Mesothelial cell of epicardium (in vitro differentiated cells): ENCODE measurements at regions not wholly inside any gene's neighbourhood (a gene's known extent, or its start where the extent isn't known, plus 50 kb on each side); places are given as distances from the start of the nearest gene placed in this dataset.

Experiments
- DNase-seq, 2 experiments: peaks; one replicate each; pipeline ENCODE4 v3.0.0; 2021; ENCODE audit warnings: low spot score in 2 of 2; ENCODE audit not compliant: unreplicated experiment in 2 of 2
- H3K27ac Mint-ChIP-seq: 2 replicates; pipeline ENCODE4 v1.8.0; 2021; ENCODE audit warnings: mixed read lengths
- H3K27me3 Mint-ChIP-seq: 2 replicates; pipeline ENCODE4 v1.8.0; 2021; ENCODE audit warnings: low read depth, mixed read lengths
- H3K36me3 Mint-ChIP-seq: 2 replicates; pipeline ENCODE4 v1.8.0; 2021; ENCODE audit warnings: mixed read lengths
- H3K4me1 Mint-ChIP-seq: 2 replicates; pipeline ENCODE4 v1.8.0; 2021; ENCODE audit warnings: mixed read lengths
- H3K4me3 Mint-ChIP-seq: 2 replicates; pipeline ENCODE4 v1.8.0; 2021; ENCODE audit warnings: mild to moderate bottlenecking, moderate library complexity, mixed read lengths
- H3K9me3 Mint-ChIP-seq: 2 replicates; pipeline ENCODE4 v1.8.0; 2021; ENCODE audit warnings: mixed read lengths
- CTCF ChIP-seq: fragments of 200-600 bp; sonication (generic); IDR thresholded peaks from one replicate; pipeline ENCODE4 v1.5.0; 2021; ENCODE audit warnings: antibody characterized with exemption; ENCODE audit not compliant: unreplicated experiment

DNA sequence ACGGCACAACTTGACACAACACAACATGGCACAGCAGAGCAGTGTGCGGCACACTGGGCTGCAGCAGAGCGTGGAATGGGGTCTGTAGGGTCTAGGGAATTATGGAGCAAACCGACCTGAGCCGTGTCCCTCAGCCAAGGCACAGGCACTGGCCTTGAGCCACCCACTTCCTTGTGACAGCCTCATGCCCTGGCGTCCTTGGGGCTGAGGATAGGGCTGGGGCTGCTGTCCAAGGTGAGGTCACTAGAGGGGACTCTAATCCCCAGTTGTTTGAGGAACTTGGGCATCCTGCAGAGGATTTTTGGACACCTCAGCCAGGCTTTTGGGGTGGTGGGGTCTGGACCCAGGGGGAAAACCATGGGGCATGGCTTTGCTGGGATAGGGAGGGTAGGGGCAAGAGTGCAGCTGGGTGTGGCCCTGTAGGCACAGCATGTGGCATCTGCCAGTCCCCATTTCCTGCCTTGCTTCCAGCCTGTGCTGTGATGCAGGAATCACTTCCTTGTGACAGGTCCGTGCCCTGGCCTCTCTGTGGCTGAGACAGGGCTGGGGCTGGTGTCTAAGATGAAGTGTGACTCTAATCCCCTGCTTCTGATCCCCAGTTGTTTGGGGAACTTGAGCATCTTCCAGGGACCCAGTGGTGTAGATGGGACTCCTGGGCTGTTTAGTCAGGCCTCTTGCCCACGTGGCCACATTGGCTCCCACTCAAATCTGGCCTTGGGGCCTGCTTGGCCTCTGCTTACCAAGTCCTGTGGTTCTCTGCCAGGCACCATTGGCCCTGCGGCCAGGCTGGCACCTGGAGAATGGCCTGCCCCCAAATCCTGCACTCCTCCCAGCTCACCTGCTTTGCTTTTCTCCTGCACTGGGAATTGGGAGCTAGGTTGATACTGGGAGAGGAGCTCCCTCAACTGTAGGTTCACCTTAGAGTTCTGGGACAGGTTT lies 78.5 kb downstream of the SCGB2B2 start:
- Mint-ChIP-seq H3K4me1 (no peaks in the 10 kb centered on the region), H3K4me3 (no peak overlapping the region), H3K36me3 (peaks cover 3% of the 10 kb centered on the region), H3K9me3 (peaks cover 66% of the 10 kb centered on the region), H3K27ac (no peak overlapping the region), H3K27me3 (no peaks in the 10 kb centered on the region)
- no peak for DNase-seq
- TF ChIP-seq CTCF = no peak

GRCh38 chr19:34597596-34597995 lies 79.4 kb downstream of the SCGB2B2 start:
- no peaks in the 10 kb centered on the region for H3K27me3 Mint-ChIP-seq
- TF ChIP-seq CTCF = no peak
- no peak for DNase-seq
- no peaks in the 10 kb centered on the region for H3K4me1 Mint-ChIP-seq
- peaks cover 3% of the 10 kb centered on the region for H3K36me3 Mint-ChIP-seq
- H3K4me3 Mint-ChIP-seq = no peak overlapping the region
- H3K27ac Mint-ChIP-seq = no peak overlapping the region
- peaks cover 58% of the 10 kb centered on the region for H3K9me3 Mint-ChIP-seq

- H3K27me3 Mint-ChIP-seq = no peaks in the 10 kb centered on the region
- H3K4me1 Mint-ChIP-seq = no peaks in the 10 kb centered on the region
- no peak overlapping the region for H3K27ac Mint-ChIP-seq
- H3K4me3 Mint-ChIP-seq = no peak overlapping the region
- H3K9me3 Mint-ChIP-seq = peaks cover 56% of the 10 kb centered on the region
- no peak for DNase-seq
- peaks cover 3% of the 10 kb centered on the region for H3K36me3 Mint-ChIP-seq
- no peak for TF ChIP-seq CTCF
These were observed 80.0 kb downstream of the SCGB2B2 start for GRCh38 chr19:34596989-34597388.

DNA sequence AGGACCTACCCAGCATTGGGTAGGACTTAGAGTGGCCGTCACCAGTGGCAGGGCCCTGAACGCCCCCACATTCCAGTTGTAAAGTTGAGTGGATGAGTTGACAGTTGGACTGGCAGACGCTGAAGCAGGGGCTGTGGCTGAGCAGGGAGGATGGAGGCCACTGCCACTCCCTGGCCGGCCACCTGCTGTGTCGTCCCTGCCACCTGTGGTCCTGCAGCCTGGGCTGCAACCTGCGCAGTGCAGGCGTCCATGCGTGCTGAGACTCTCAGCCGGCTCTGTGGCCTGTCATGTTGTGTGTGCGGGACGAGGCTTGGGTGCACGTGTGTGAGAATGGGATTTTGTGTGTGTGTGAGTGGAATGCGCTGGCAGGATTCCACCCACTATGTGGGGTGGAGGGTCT lies 80.8 kb downstream of the SCGB2B2 start:
- Mint-ChIP-seq H3K9me3 (peaks cover 59% of the 10 kb centered on the region), H3K27ac (no peak overlapping the region), H3K4me3 (no peak overlapping the region)

GRCh38 chr19:34595683-34596082 lies 81.3 kb downstream of the SCGB2B2 start:
- Mint-ChIP-seq H3K36me3 (peaks cover 3% of the 10 kb centered on the region), H3K9me3 (peaks cover 59% of the 10 kb centered on the region), H3K4me1 (no peaks in the 10 kb centered on the region), H3K27ac (no peak overlapping the region), H3K27me3 (no peaks in the 10 kb centered on the region), H3K4me3 (no peak overlapping the region)
- no peak for DNase-seq
- TF ChIP-seq CTCF = no peak

More for the DNA sequence above, 80.8 kb downstream of the SCGB2B2 start:
- Mint-ChIP-seq H3K36me3 (peaks cover 3% of the 10 kb centered on the region), H3K27me3 (no peaks in the 10 kb centered on the region), H3K4me1 (no peaks in the 10 kb centered on the region)
- no peak for DNase-seq
- TF ChIP-seq CTCF = no peak
